IPS DF 4.7 (cell line): ENCODE measurements at regions not wholly inside any gene's neighbourhood (a gene's known extent, or its start where the extent isn't known, plus 50 kb on each side); places are given as distances from the start of the nearest gene placed in this dataset.
"Not testable (repeated sequence)": the region's sequence is repeated elsewhere in the genome, so short reads cannot be mapped to it uniquely, and the experiment has no call there.

Experiments used
- DNase-seq: peaks from one replicate; pipeline ENCODE4 v3.0.0-alpha.2; 2013; ENCODE audit warnings: low spot score; ENCODE audit errors: extremely low read depth

- DNase-seq, result no peak
These were observed 139.3 kb upstream of the ODAD2 start for GRCh38 chr10:28137907-28138880.

- DNase-seq, result no peak
These were observed 136.4 kb upstream of the ODAD2 start for GRCh38 chr10:28135258-28135657.

GRCh38 chr10:28130267-28130666 is 131.4 kb upstream of the ODAD2 start:
- no peak for DNase-seq

GRCh38 chr10:28127881-28128280 is 129.0 kb upstream of the ODAD2 start:
- DNase-seq, result no peak

- no peak for DNase-seq
These were observed 126.8 kb upstream of the ODAD2 start for GRCh38 chr10:28125701-28126100.

- no peak for DNase-seq
These were observed 121.9 kb upstream of the ODAD2 start for GRCh38 chr10:28120795-28121194.

GRCh38 chr10:28120043-28120749 is 121.3 kb upstream of the ODAD2 start:
- no peak for DNase-seq

- no peak for DNase-seq
These were observed 120.2 kb upstream of the ODAD2 start for GRCh38 chr10:28118985-28119628.

GRCh38 chr10:28113202-28113601 is 114.3 kb upstream of the ODAD2 start:
- DNase-seq, result no peak

- no peak for DNase-seq
These were observed 112.8 kb upstream of the ODAD2 start for GRCh38 chr10:28111712-28112111.

- DNase-seq, result no peak
These were observed 106.7 kb upstream of the ODAD2 start for GRCh38 chr10:28105561-28105960.

GRCh38 chr10:28097633-28098032 is 98.8 kb upstream of the ODAD2 start:
- no peak for DNase-seq

- DNase-seq, result no peak
These were observed 97.0 kb upstream of the ODAD2 start for GRCh38 chr10:28095791-28096378.

GRCh38 chr10:28094121-28094520 is 95.2 kb upstream of the ODAD2 start:
- DNase-seq, result no peak

GRCh38 chr10:28091913-28092312 is 93.0 kb upstream of the ODAD2 start:
- DNase-seq, result no peak

GRCh38 chr10:28090506-28090905 is 91.6 kb upstream of the ODAD2 start:
- no peak for DNase-seq

- DNase-seq, result no peak
These were observed 90.6 kb upstream of the ODAD2 start for GRCh38 chr10:28089467-28089866.

GRCh38 chr10:28087661-28088351 is 88.9 kb upstream of the ODAD2 start:
- DNase-seq, result no peak

GRCh38 chr10:28085760-28086159 is 86.9 kb upstream of the ODAD2 start:
- not testable (repeated sequence) for DNase-seq

GRCh38 chr10:28082885-28083284 is 84.0 kb upstream of the ODAD2 start:
- DNase-seq, result no peak

- no peak for DNase-seq
These were observed 83.4 kb upstream of the ODAD2 start for GRCh38 chr10:28082316-28082715.
